ENCODE measurements at regions not wholly inside any gene's neighbourhood (a gene's known extent, or its start where the extent isn't known, plus 50 kb on each side); places are given as distances from the start of the nearest gene placed in this dataset.

DNA sequence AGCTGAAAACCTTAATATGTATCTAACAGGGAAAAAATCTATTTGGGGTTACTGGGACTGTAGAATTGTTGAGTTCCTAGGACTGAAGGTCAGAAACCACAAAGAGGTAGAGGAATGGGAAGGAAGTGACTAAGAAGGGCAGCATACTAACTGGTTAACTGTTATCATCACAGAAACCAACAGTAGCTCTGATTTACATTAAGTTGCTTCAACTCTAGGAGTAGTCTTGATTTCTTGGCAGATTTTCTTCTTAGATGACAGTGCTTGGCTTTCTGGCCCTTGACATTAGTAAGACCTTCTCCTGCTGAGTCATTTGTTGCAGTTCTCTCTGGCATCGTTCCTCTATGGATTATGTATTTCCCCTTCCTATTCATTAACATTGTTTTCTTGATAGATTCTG lies 116.1 kb upstream of the RASA1 start:
- Mint-ChIP-seq H3K36me3 (ENCODE audit: low read depth) (peaks cover 1% of the 10 kb centered on the region), H3K27ac (ENCODE audit: unreplicated experiment) (peak overlapping the region; percentile 13), H3K27me3 (ENCODE audit: low read depth) (no peaks in the 10 kb centered on the region), H3K4me1 (ENCODE audit: low read depth) (peaks cover 15% of the 10 kb centered on the region), H3K4me3 (ENCODE audit: unreplicated experiment) (no peak overlapping the region), H3K9me3 (ENCODE audit: low read depth) (no peaks in the 10 kb centered on the region)
- TF ChIP-seq, protein P1, sequence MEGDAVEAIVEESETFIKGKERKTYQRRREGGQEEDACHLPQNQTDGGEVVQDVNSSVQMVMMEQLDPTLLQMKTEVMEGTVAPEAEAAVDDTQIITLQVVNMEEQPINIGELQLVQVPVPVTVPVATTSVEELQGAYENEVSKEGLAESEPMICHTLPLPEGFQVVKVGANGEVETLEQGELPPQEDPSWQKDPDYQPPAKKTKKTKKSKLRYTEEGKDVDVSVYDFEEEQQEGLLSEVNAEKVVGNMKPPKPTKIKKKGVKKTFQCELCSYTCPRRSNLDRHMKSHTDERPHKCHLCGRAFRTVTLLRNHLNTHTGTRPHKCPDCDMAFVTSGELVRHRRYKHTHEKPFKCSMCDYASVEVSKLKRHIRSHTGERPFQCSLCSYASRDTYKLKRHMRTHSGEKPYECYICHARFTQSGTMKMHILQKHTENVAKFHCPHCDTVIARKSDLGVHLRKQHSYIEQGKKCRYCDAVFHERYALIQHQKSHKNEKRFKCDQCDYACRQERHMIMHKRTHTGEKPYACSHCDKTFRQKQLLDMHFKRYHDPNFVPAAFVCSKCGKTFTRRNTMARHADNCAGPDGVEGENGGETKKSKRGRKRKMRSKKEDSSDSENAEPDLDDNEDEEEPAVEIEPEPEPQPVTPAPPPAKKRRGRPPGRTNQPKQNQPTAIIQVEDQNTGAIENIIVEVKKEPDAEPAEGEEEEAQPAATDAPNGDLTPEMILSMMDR (IDR thresholded peaks at IDR 0.05): no peak
- no peak for DNase-seq (ENCODE audit: low spot score)

DNA sequence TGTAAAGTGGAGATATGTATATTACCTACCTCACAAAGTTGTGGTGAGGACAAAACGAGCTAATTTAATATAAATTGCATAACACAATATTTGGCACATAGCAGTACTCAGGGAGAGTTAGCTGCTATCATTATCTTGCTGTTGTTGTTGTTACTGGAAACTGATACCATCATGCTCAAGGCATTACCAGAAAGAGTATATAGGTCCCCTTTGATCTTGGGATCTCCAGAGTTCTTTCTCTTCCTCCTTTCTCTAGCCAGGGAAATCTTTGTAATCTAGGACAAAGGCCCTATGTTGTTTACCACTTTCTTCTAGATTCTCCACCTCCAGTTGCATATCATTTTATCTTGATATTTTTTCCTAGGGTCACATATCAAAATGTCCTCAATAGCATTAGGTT lies 114.8 kb upstream of the RASA1 start:
- Mint-ChIP-seq H3K36me3 (ENCODE audit: low read depth) (peaks cover 1% of the 10 kb centered on the region), H3K4me3 (ENCODE audit: unreplicated experiment) (no peak overlapping the region), H3K27ac (ENCODE audit: unreplicated experiment) (no peak overlapping the region), H3K9me3 (ENCODE audit: low read depth) (no peaks in the 10 kb centered on the region), H3K4me1 (ENCODE audit: low read depth) (peaks cover 12% of the 10 kb centered on the region), H3K27me3 (ENCODE audit: low read depth) (no peaks in the 10 kb centered on the region)
- TF ChIP-seq, protein P1 (IDR thresholded peaks at IDR 0.05): no peak
- DNase-seq (ENCODE audit: low spot score): no peak

DNA sequence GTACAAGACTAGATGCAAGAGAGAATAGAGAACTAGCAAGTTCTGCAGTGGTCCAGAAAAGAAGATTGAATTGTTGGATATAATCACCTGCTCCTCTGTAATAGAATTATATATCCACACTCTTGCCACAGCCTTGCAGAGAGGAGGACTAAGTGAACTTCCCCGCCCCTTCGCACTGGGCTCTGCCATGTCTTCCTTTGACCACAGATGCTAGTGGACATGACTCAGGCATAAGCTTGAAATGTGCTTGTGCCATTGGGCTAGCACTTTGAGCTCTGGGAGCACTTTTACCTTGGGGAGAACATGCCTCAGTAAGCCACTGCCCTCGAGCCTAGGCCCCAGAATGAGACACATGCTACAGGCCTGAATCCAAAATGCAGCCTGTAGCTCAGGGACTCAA lies 113.5 kb upstream of the RASA1 start:
- H3K27me3 Mint-ChIP-seq (ENCODE audit: low read depth): no peaks in the 10 kb centered on the region
- peaks cover 8% of the 10 kb centered on the region for H3K4me1 Mint-ChIP-seq (ENCODE audit: low read depth)
- H3K9me3 Mint-ChIP-seq (ENCODE audit: low read depth): no peaks in the 10 kb centered on the region
- TF ChIP-seq, protein P1 (IDR thresholded peaks at IDR 0.05): no peak
- no peak for DNase-seq (ENCODE audit: low spot score)
- no peaks in the 10 kb centered on the region for H3K36me3 Mint-ChIP-seq (ENCODE audit: low read depth)
- no peak overlapping the region for H3K4me3 Mint-ChIP-seq (ENCODE audit: unreplicated experiment)
- no peak overlapping the region for H3K27ac Mint-ChIP-seq (ENCODE audit: unreplicated experiment)

DNA sequence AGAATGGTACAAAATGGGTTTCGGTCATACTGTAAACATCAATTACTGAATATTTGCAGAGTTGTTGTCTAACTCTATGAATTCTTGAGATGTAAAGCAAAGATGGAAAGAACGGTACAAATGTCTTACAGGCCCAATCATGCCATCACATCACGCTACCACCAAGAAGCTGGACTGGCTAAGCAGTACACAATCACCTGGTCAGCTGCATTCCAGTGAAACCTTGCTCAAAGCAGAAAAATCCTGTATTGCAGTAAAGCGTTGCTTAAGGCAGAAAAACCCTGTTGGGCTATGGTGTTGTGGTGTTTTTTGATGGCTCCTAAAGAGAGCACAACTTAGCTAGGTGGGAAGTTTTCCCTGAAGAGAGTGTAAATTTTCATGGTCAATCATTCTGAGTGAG lies 112.6 kb upstream of the RASA1 start:
- TF ChIP-seq, protein P1 (IDR thresholded peaks at IDR 0.05): no peak
- no peaks in the 10 kb centered on the region for H3K36me3 Mint-ChIP-seq (ENCODE audit: low read depth)
- H3K9me3 Mint-ChIP-seq (ENCODE audit: low read depth): no peaks in the 10 kb centered on the region
- no peak for DNase-seq (ENCODE audit: low spot score)
- H3K27me3 Mint-ChIP-seq (ENCODE audit: low read depth): no peaks in the 10 kb centered on the region
- peaks cover 8% of the 10 kb centered on the region for H3K4me1 Mint-ChIP-seq (ENCODE audit: low read depth)
- H3K4me3 Mint-ChIP-seq (ENCODE audit: unreplicated experiment): no peak overlapping the region
- H3K27ac Mint-ChIP-seq (ENCODE audit: unreplicated experiment): no peak overlapping the region

DNA sequence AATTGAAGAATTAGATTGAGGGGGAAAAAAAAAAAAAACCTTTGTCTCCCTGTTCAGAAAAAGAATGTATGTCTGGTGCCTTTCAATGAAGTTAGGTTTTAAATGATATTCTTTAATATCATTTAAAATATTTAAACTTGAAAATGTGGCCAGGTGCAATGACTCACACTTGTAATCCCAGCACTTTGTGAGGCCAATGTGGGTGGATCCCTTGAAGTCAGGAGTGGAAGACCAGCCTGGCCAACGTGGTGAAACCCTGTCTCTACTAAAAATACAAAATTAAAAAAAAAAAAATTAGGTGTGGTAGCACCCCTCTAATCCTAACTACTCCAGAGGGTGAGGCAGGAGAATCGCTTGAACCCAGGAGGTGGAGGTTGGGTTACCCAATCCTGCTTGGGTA lies 111.1 kb upstream of the RASA1 start:
- TF ChIP-seq, protein P1 (IDR thresholded peaks at IDR 0.05): no peak
- peaks cover 2% of the 10 kb centered on the region for H3K4me1 Mint-ChIP-seq (ENCODE audit: low read depth)
- H3K27ac Mint-ChIP-seq (ENCODE audit: unreplicated experiment): no peak overlapping the region
- no peak for DNase-seq (ENCODE audit: low spot score)
- no peaks in the 10 kb centered on the region for H3K27me3 Mint-ChIP-seq (ENCODE audit: low read depth)
- no peaks in the 10 kb centered on the region for H3K36me3 Mint-ChIP-seq (ENCODE audit: low read depth)
- no peak overlapping the region for H3K4me3 Mint-ChIP-seq (ENCODE audit: unreplicated experiment)
- H3K9me3 Mint-ChIP-seq (ENCODE audit: low read depth): no peaks in the 10 kb centered on the region

Measured in chondrocyte (in vitro differentiated cells).